HCT116 (cell line): ENCODE measurements at regions not wholly inside any gene's neighbourhood (a gene's known extent, or its start where the extent isn't known, plus 50 kb on each side); places are given as distances from the start of the nearest gene placed in this dataset.

ENCODE experiments used
- ATAC-seq: fragments of 200-7000 bp; cut with Tn5 transposase; 2 replicates; pipeline ENCODE4 v1.9.1; 2020; ENCODE audit warnings: mild to moderate bottlenecking, moderate library complexity
- BruUV-seq: library from RNA; stranded (reverse); fragments of 400-500 nt; replicated peaks from 2 replicates; lab custom pipeline; 2021; lab: Mats Ljungman, UMichigan
- CTCF ChIA-PET: fragments of 300-600 bp; sonication (Branson Sonifier 250); formaldehyde crosslinking; loops from one replicate; lab custom pipeline; 2021; ENCODE audit warnings: antibody characterized with exemption; lab: Charles Lee
- POLR2A ChIA-PET: fragments of 300-600, 350-600 bp; sonication (Branson Sonifier 250); formaldehyde crosslinking; loops from one replicate; lab custom pipeline; 2021; ENCODE audit warnings: antibody characterized with exemption; lab: Charles Lee
- RAD21 ChIA-PET, 2 experiments: fragments of 300-600 bp; sonication (Branson Sonifier 250); formaldehyde crosslinking; loops; one replicate each; lab custom pipeline; 2023; ENCODE audit warnings: low total read pairs in 2 of 2; ENCODE audit not compliant: uncharacterized antibody in 2 of 2, unreplicated experiment in 2 of 2, low non-redundant PET in 1 of 2; lab: Charles Lee
- DNase-seq: peaks from one replicate; pipeline ENCODE4 v3.0.0-alpha.2; 2010; ENCODE audit warnings: low read depth, low spot score
- H2AFZ ChIP-seq: fragments of 200-600 bp; shearing (Covaris generic), sonication (generic); 2 replicates; pipeline ENCODE4 v1.6.1; 2017; ENCODE audit warnings: low read depth, mixed run types, mixed read lengths, antibody characterized with exemption, low read length; ENCODE audit not compliant: poor library complexity, severe bottlenecking
- H3K27ac ChIP-seq: 2 replicates; pipeline ENCODE4 v1.5.1; 2012; ENCODE audit warnings: low read depth, low read length
- H3K27me3 ChIP-seq: fragments of 200-600 bp; sonication (generic); 2 replicates; pipeline ENCODE4 v1.6.1; 2016; ENCODE audit warnings: mixed run types, low read length, mixed read lengths; ENCODE audit not compliant: insufficient read depth
- H3K36me3 ChIP-seq, 2 experiments: fragments of 200-500 bp in 1 of 2; fragments of 200-600 bp in 1 of 2; sonication (Bioruptor generic) in 1 of 2; sonication (generic) in 1 of 2; 2 replicates each; pipeline versions ENCODE4 v1.5.1 to v1.6.1; 2014 to 2016; ENCODE audit warnings: low read length in 2 of 2, inconsistent platforms in 1 of 2, mixed read lengths in 1 of 2, mixed run types in 1 of 2; ENCODE audit not compliant: insufficient read depth in 2 of 2, control insufficient read depth in 1 of 2
- H3K4me1 ChIP-seq, 2 experiments: fragments of 200-600 bp in 1 of 2; sonication (generic) in 1 of 2; 2 replicates each; pipeline versions ENCODE4 v1.5.1 to v1.6.1; 2012 to 2017; ENCODE audit warnings: low read length in 2 of 2, inconsistent platforms in 1 of 2, mild to moderate bottlenecking in 1 of 2, mixed read lengths in 1 of 2, mixed run types in 1 of 2, moderate library complexity in 1 of 2; ENCODE audit not compliant: insufficient read depth in 2 of 2, control insufficient read depth in 1 of 2
- H3K4me2 ChIP-seq: fragments of 200-600 bp; sonication (generic); 2 replicates; pipeline ENCODE4 v1.6.1; 2017; ENCODE audit warnings: mixed run types, low read length, mixed read lengths
- H3K4me3 ChIP-seq, 2 experiments: fragments of 200-600 bp in 1 of 2; sonication (generic) in 1 of 2; replicated peaks in 1 of 2; 2 replicates each; pipeline ENCODE4 v1.5.1; 2011 to 2016; ENCODE audit warnings: low read length in 2 of 2, control low read depth in 1 of 2, low read depth in 1 of 2, mild to moderate bottlenecking in 1 of 2, mixed read lengths in 1 of 2, mixed run types in 1 of 2
- H3K79me2 ChIP-seq: fragments of 200-600 bp; sonication (generic); 2 replicates; pipeline ENCODE4 v1.6.1; 2017; ENCODE audit warnings: mild to moderate bottlenecking, mixed run types, low read length, moderate library complexity, mixed read lengths; ENCODE audit not compliant: insufficient read depth
- H3K9ac ChIP-seq: fragments of 200-600 bp; sonication (generic); 2 replicates; pipeline ENCODE4 v1.6.1; 2016; ENCODE audit warnings: low read length, mixed read lengths
- H3K9me2 ChIP-seq: fragments of 200-600 bp; sonication (generic), shearing (Covaris generic); 2 replicates; pipeline ENCODE4 v1.6.1; 2017; ENCODE audit warnings: mixed run types, mild to moderate bottlenecking, moderate library complexity; ENCODE audit not compliant: insufficient read depth
- H3K9me3 ChIP-seq, 2 experiments: fragments of 200-500 bp in 1 of 2; fragments of 200-600 bp in 1 of 2; sonication (Bioruptor generic) in 1 of 2; sonication (generic) in 1 of 2; 2 replicates each; pipeline ENCODE4 v1.6.1; 2014 to 2017; ENCODE audit warnings: low read length in 2 of 2, mixed read lengths in 2 of 2, inconsistent platforms in 1 of 2, low read depth in 1 of 2, mild to moderate bottlenecking in 1 of 2, mixed run types in 1 of 2, moderate library complexity in 1 of 2; ENCODE audit not compliant: control insufficient read depth in 1 of 2, insufficient read depth in 1 of 2
- H4K20me1 ChIP-seq: fragments of 200-600 bp; sonication (generic), shearing (Covaris generic); 2 replicates; pipeline ENCODE4 v1.6.1; 2017; ENCODE audit warnings: mixed run types, mild to moderate bottlenecking, moderate library complexity; ENCODE audit not compliant: insufficient read depth
- CBX3 ChIP-seq: IDR thresholded peaks from 2 replicates; pipeline ENCODE4 v1.6.1; 2012; ENCODE audit warnings: low read depth
- EGR1 ChIP-seq: IDR thresholded peaks from 2 replicates; pipeline ENCODE4 v1.6.1; 2012; ENCODE audit warnings: low read depth
- ELF1 ChIP-seq: IDR thresholded peaks from 2 replicates; pipeline ENCODE4 v1.6.1; 2012; ENCODE audit warnings: low read depth, borderline replicate concordance
- EZH2 ChIP-seq: fragments of 200-600 bp; sonication (generic); IDR thresholded peaks from 2 replicates; pipeline ENCODE4 v1.6.1; 2017; ENCODE audit warnings: antibody characterized with exemption, mixed run types
- EZH2phosphoT487 ChIP-seq: fragments of 200-600 bp; IDR thresholded peaks from 2 replicates; pipeline ENCODE4 v1.6.1; 2018; ENCODE audit warnings: antibody characterized with exemption, borderline replicate concordance
- FOSL1 ChIP-seq: IDR thresholded peaks from 2 replicates; pipeline ENCODE4 v1.6.1; 2012; ENCODE audit warnings: low read depth
- JUND ChIP-seq: IDR thresholded peaks from 2 replicates; pipeline ENCODE4 v1.6.1; 2012
- POLR2AphosphoS5 ChIP-seq: IDR thresholded peaks from 2 replicates; pipeline ENCODE4 v1.6.1; 2011; ENCODE audit warnings: mild to moderate bottlenecking, low read depth, low read length, moderate library complexity
- RAD21 ChIP-seq: IDR thresholded peaks from 2 replicates; pipeline ENCODE4 v1.6.1; 2012; ENCODE audit warnings: low read depth, mild to moderate bottlenecking
- REST ChIP-seq: IDR thresholded peaks from 2 replicates; pipeline ENCODE4 v1.6.1; 2012; ENCODE audit warnings: low read depth
- SIN3A ChIP-seq: IDR thresholded peaks from 2 replicates; pipeline ENCODE4 v1.6.1; 2012; ENCODE audit warnings: low read depth
- SP1 ChIP-seq: IDR thresholded peaks from 2 replicates; pipeline ENCODE4 v1.6.1; 2012; ENCODE audit warnings: low read depth
- TCF7L2 ChIP-seq: IDR thresholded peaks from 2 replicates; pipeline ENCODE4 v1.7.0; 2011; ENCODE audit warnings: borderline replicate concordance, inconsistent platforms; ENCODE audit not compliant: insufficient read depth, insufficient read length; ENCODE audit errors: extremely low read depth
- YY1 ChIP-seq: IDR thresholded peaks from 2 replicates; pipeline ENCODE4 v1.6.1; 2011; ENCODE audit warnings: low read length, low read depth, moderate library complexity, mild to moderate bottlenecking; ENCODE audit not compliant: insufficient replicate concordance; ENCODE audit errors: extremely low read depth
- ZBTB33 ChIP-seq: IDR thresholded peaks from 2 replicates; pipeline ENCODE4 v1.6.1; 2011; ENCODE audit warnings: mild to moderate bottlenecking, low read length, moderate library complexity; ENCODE audit not compliant: insufficient replicate concordance; ENCODE audit errors: extremely low read depth
- ZNF274 ChIP-seq: fragments of 200-500 bp; sonication (Bioruptor generic); IDR thresholded peaks from 2 replicates; pipeline ENCODE4 v1.6.1; 2014; ENCODE audit warnings: mild to moderate bottlenecking, low read depth, low read length, inconsistent platforms
- intact Hi-C: fragments of 100-400 bp; cut with micrococcal nuclease; formaldehyde crosslinking; loops from 2 replicates; pipeline ENCODE4 v1.10.0; 2022
- TF ChIP-seq, protein P1 (sequence below): IDR thresholded peaks from 2 replicates; pipeline ENCODE4 v1.6.1; 2012
- TF ChIP-seq, protein P2 (sequence below), 3 experiments: fragments of 200-600 bp in 1 of 3; sonication (generic) in 1 of 3; IDR thresholded peaks in 2 of 3; conservative IDR thresholded peaks in 1 of 3; 2 replicates each; pipeline ENCODE4 v1.5.1; 2012 to 2017; ENCODE audit warnings: low read depth in 2 of 3, low read length in 2 of 3, antibody characterized with exemption in 1 of 3, borderline replicate concordance in 1 of 3, control low read depth in 1 of 3, mild to moderate bottlenecking in 1 of 3, mixed read lengths in 1 of 3, mixed run types in 1 of 3, moderate library complexity in 1 of 3; ENCODE audit not compliant: insufficient read depth in 1 of 3

- TF ChIP-seq TCF7L2 (no peak), RAD21 (no peak), EGR1 (no peak)
Observed at GRCh38 chr21:16968436-16968835, 544.4 kb upstream of the CXADR start (continued).

- H3K4me1 ChIP-seq = no peaks in the 10 kb centered on the region
- H3K4me2 ChIP-seq = no peak overlapping the region
- no peaks in the 10 kb centered on the region for H3K36me3 ChIP-seq
- intact Hi-C loops = no loop called here
- ChIA-PET RAD21 (no interaction called here), POLR2A (no interaction called here), CTCF (no interaction called here)
- H3K27me3 ChIP-seq = no peaks in the 10 kb centered on the region
- H3K9ac ChIP-seq = no peak overlapping the region
- BruUV-seq = no TSS peak
- no peaks in the 10 kb centered on the region for H3K79me2 ChIP-seq
- no peak overlapping the region for H2AFZ ChIP-seq
- no peak overlapping the region for H3K4me3 ChIP-seq
- no peak for TF ChIP-seq POLR2AphosphoS5
- TF ChIP-seq SP1 = no peak
- TF ChIP-seq EZH2phosphoT487 = no peak
- TF ChIP-seq, protein P1, sequence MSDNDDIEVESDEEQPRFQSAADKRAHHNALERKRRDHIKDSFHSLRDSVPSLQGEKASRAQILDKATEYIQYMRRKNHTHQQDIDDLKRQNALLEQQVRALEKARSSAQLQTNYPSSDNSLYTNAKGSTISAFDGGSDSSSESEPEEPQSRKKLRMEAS = no peak
- TF ChIP-seq REST = no peak
- no peak for TF ChIP-seq EGR1
- no peak for TF ChIP-seq ZBTB33
- TF ChIP-seq CBX3 = no peak
- TF ChIP-seq, protein P2, sequence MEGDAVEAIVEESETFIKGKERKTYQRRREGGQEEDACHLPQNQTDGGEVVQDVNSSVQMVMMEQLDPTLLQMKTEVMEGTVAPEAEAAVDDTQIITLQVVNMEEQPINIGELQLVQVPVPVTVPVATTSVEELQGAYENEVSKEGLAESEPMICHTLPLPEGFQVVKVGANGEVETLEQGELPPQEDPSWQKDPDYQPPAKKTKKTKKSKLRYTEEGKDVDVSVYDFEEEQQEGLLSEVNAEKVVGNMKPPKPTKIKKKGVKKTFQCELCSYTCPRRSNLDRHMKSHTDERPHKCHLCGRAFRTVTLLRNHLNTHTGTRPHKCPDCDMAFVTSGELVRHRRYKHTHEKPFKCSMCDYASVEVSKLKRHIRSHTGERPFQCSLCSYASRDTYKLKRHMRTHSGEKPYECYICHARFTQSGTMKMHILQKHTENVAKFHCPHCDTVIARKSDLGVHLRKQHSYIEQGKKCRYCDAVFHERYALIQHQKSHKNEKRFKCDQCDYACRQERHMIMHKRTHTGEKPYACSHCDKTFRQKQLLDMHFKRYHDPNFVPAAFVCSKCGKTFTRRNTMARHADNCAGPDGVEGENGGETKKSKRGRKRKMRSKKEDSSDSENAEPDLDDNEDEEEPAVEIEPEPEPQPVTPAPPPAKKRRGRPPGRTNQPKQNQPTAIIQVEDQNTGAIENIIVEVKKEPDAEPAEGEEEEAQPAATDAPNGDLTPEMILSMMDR (IDR thresholded peaks at IDR 0.05 in 2 of 3, conservative IDR thresholded peaks at IDR 0.05 in 1 of 3; ENCODE audit: borderline replicate concordance in 1 of 3, insufficient read depth in 1 of 3, low read depth in 2 of 3, low read length in 2 of 3) = no peak
- no peak for TF ChIP-seq ZNF274
- TF ChIP-seq ELF1 = no peak
- TF ChIP-seq JUND = no peak
- TF ChIP-seq TCF7L2 = no peak
- no peak for TF ChIP-seq RAD21
- TF ChIP-seq EZH2 = no peak
- TF ChIP-seq FOSL1 = no peak
- TF ChIP-seq YY1 = no peak
- TF ChIP-seq SIN3A = no peak
- H4K20me1 ChIP-seq = no peaks in the 10 kb centered on the region
- peaks cover 8 to 17% of the 10 kb centered on the region in 2 experiments; a peak in 2 of 4 replicates for H3K9me3 ChIP-seq
- no peaks in the 10 kb centered on the region for H3K9me2 ChIP-seq
- H3K27ac ChIP-seq = no peak overlapping the region
- DNase-seq = no peak
- no peak for ATAC-seq
Observed at GRCh38 chr21:16969636-16970035, 543.2 kb upstream of the CXADR start.
